Hepatocyte (in vitro differentiated cells): ENCODE measurements at regions not wholly inside any gene's neighbourhood (a gene's known extent, or its start where the extent isn't known, plus 50 kb on each side); places are given as distances from the start of the nearest gene placed in this dataset.

Source experiments
- CTCF ChIP-seq: fragments of 200-600 bp; sonication (generic); IDR thresholded peaks from 2 replicates; pipeline ENCODE4 v1.5.1; 2016; ENCODE audit warnings: antibody characterized with exemption, mild to moderate bottlenecking; ENCODE audit not compliant: poor library complexity
- EZH2 ChIP-seq: fragments of 200-600 bp; sonication (generic); IDR thresholded peaks from 2 replicates; pipeline ENCODE4 v1.6.1; 2016; ENCODE audit warnings: antibody characterized with exemption, mild to moderate bottlenecking, borderline replicate concordance

GRCh38 chrX:95835223-95835622, 849.4 kb upstream of the DIAPH2 start:
- TF ChIP-seq CTCF, result no peak
- no peak for TF ChIP-seq EZH2
